B cell (primary cell): ENCODE measurements at regions not wholly inside any gene's neighbourhood (a gene's known extent, or its start where the extent isn't known, plus 50 kb on each side); places are given as distances from the start of the nearest gene placed in this dataset.

ENCODE experiments used
- ATAC-seq: fragments of 200-7000 bp; cut with Tn5 transposase; one replicate; pipeline ENCODE4 v1.10.0; 2021; ENCODE audit warnings: low read depth, mild to moderate bottlenecking, moderate number of reproducible peaks, moderate library complexity
- CTCF ChIA-PET: fragments of 350-600 bp; sonication (Branson Sonifier 250); formaldehyde crosslinking; loops from one replicate; lab custom pipeline; 2021; ENCODE audit warnings: antibody characterized with exemption, inconsistent platforms; lab: Charles Lee
- POLR2A ChIA-PET: fragments of 350-600 bp; sonication (Branson Sonifier 250); formaldehyde crosslinking; loops from one replicate; lab custom pipeline; 2021; ENCODE audit warnings: antibody characterized with exemption; lab: Charles Lee
- DNase-seq: peaks from one replicate; pipeline ENCODE4 v3.0.0; 2013
- H2AFZ ChIP-seq: 2 replicates; pipeline ENCODE4 v1.6.1; 2012; ENCODE audit warnings: mild to moderate bottlenecking, low read depth, low read length; ENCODE audit not compliant: insufficient read depth, poor library complexity, severe bottlenecking
- H3K27ac ChIP-seq, 2 donors: 1 replicate in 1 of 2; 2 replicates in 1 of 2; pipeline ENCODE4 v1.5.1; 2012 to 2013; ENCODE audit warnings: low read length in 2 of 2, mild to moderate bottlenecking in 2 of 2, moderate library complexity in 1 of 2
- H3K27me3 ChIP-seq, 4 experiments: fragments of 200-600 bp in 1 of 4; sonication (generic) in 1 of 4; replicated peaks in 1 of 4; 1 replicate in 2 of 4; 2 replicates in 2 of 4; pipeline versions ENCODE4 v1.6.1 to v1.7.0; 2013 to 2016; ENCODE audit warnings: low read length in 3 of 4, mild to moderate bottlenecking in 2 of 4, mixed read lengths in 1 of 4, moderate library complexity in 1 of 4; ENCODE audit not compliant: insufficient read depth in 4 of 4, control insufficient read depth in 3 of 4; ENCODE audit errors: control extremely low read depth in 1 of 4
- H3K36me3 ChIP-seq, 2 experiments: replicated peaks in 1 of 2; 1 replicate in 1 of 2; 2 replicates in 1 of 2; pipeline versions ENCODE4 v1.6.1 to v1.7.1; 2013; ENCODE audit warnings: low read length in 1 of 2; ENCODE audit not compliant: insufficient read depth in 2 of 2, control insufficient read depth in 1 of 2; ENCODE audit errors: control extremely low read depth in 1 of 2, extremely low read depth in 1 of 2
- H3K4me1 ChIP-seq, 2 donors: fragments of 200-600 bp in 1 of 2; sonication (generic) in 1 of 2; 1 replicate in 1 of 2; 2 replicates in 1 of 2; pipeline versions ENCODE4 v1.5.1 to v1.6.1; 2013 to 2017; ENCODE audit warnings: low read length in 2 of 2; ENCODE audit not compliant: control insufficient read depth in 2 of 2, insufficient read depth in 2 of 2
- H3K4me2 ChIP-seq: replicated peaks from 2 replicates; pipeline ENCODE3; 2012; ENCODE audit warnings: mild to moderate bottlenecking, low read depth, low read length; ENCODE audit not compliant: poor library complexity, severe bottlenecking
- H3K4me3 ChIP-seq, 5 experiments: fragments of 200-600 bp in 1 of 5; sonication (generic) in 1 of 5; 1 replicate in 3 of 5; 2 replicates in 2 of 5; pipeline versions ENCODE4 v1.5.1 to v1.7.0; 2011 to 2016; ENCODE audit warnings: low read length in 4 of 5, mild to moderate bottlenecking in 4 of 5, low read depth in 2 of 5, control low read depth in 1 of 5, moderate library complexity in 1 of 5; ENCODE audit not compliant: insufficient read depth in 1 of 5; ENCODE audit errors: control extremely low read depth in 1 of 5, extremely low read depth in 1 of 5
- H3K79me2 ChIP-seq: fragments of 200-600 bp; sonication (generic); one replicate; pipeline ENCODE4 v1.6.0; 2016; ENCODE audit warnings: low read length; ENCODE audit not compliant: control insufficient read depth, insufficient read depth
- H3K9ac ChIP-seq: fragments of 200-600 bp; sonication (generic); 2 replicates; pipeline ENCODE4 v1.6.1; 2017; ENCODE audit warnings: mild to moderate bottlenecking, low read length, moderate library complexity
- H3K9me3 ChIP-seq, 3 donors: one replicate each; pipeline versions ENCODE4 v1.6.1 to v1.7.1; 2013; ENCODE audit warnings: low read length in 2 of 3; ENCODE audit not compliant: control insufficient read depth in 2 of 3, insufficient read depth in 1 of 3; ENCODE audit errors: control extremely low read depth in 1 of 3
- H4K20me1 ChIP-seq: 2 replicates; pipeline ENCODE4 v1.6.0; 2012; ENCODE audit warnings: mild to moderate bottlenecking, low read length; ENCODE audit not compliant: insufficient read depth, control insufficient read depth, poor library complexity, severe bottlenecking
- H3K27ac Mint-ChIP-seq: one replicate; pipeline ENCODE4 v1.8.0; 2021; ENCODE audit warnings: mixed read lengths
- H3K27me3 Mint-ChIP-seq: one replicate; pipeline ENCODE4 v1.8.0; 2021; ENCODE audit warnings: mixed read lengths
- H3K4me1 Mint-ChIP-seq: one replicate; pipeline ENCODE4 v1.8.0; 2021; ENCODE audit warnings: mixed read lengths
- H3K4me3 Mint-ChIP-seq: one replicate; pipeline ENCODE4 v1.8.0; 2021; ENCODE audit warnings: mixed read lengths
- H3K9me3 Mint-ChIP-seq: one replicate; pipeline ENCODE4 v1.8.0; 2022; ENCODE audit warnings: mixed read lengths; ENCODE audit not compliant: insufficient read depth
- CTCF ChIP-seq: fragments of 200-600 bp; IDR thresholded peaks from one replicate; pipeline ENCODE4 v1.8.0; 2022; ENCODE audit warnings: antibody characterized with exemption, mild to moderate bottlenecking
- EZH2 ChIP-seq: IDR thresholded peaks from 2 replicates; pipeline ENCODE4 v1.6.1; 2012; ENCODE audit warnings: borderline replicate concordance, low read depth, mild to moderate bottlenecking, moderate library complexity, low read length; ENCODE audit not compliant: insufficient read depth, poor library complexity, severe bottlenecking
- WGBS: methylation state at CpG from one replicate; pipeline ENCODE4 v1.1.5; 2013; ENCODE audit warnings: missing lambda C conversion rate; ENCODE audit not compliant: insufficient coverage; 5-methylcytosine and 5-hydroxymethylcytosine counted together
- intact Hi-C: fragments of 100-400 bp; cut with micrococcal nuclease; formaldehyde crosslinking; loops from one replicate; pipeline ENCODE4 v1.10.0; 2022

GRCh38 chr4:66688674-66689073 is 856.6 kb downstream of the CENPC start:
- no peak overlapping the region for H3K4me2 ChIP-seq
- no peak overlapping the region for H3K9ac ChIP-seq
- TF ChIP-seq EZH2 (no peak), CTCF (no peak)
- H3K4me1 ChIP-seq: no peaks in the 10 kb centered on the region
- no peaks in the 10 kb centered on the region for H3K27me3 ChIP-seq
- ChIA-PET CTCF (no interaction called here), POLR2A (no interaction called here)
- no peaks in the 10 kb centered on the region for H4K20me1 ChIP-seq
- intact Hi-C loops: no loop called here
- no peak overlapping the region for H3K27ac ChIP-seq
- no peaks in the 10 kb centered on the region for H3K4me1 Mint-ChIP-seq
- no peaks in the 10 kb centered on the region for H3K27me3 Mint-ChIP-seq
- no peak for ATAC-seq
- no peak overlapping the region for H3K4me3 Mint-ChIP-seq
- no peaks in the 10 kb centered on the region for H3K36me3 ChIP-seq
- H3K4me3 ChIP-seq: no peak overlapping the region
- no peak overlapping the region for H2AFZ ChIP-seq
- no peak for DNase-seq
- no CpG with 5 or more reads among the region's 3 CpGs for WGBS
- H3K27ac Mint-ChIP-seq: no peak overlapping the region
- no peaks in the 10 kb centered on the region for H3K79me2 ChIP-seq
- peaks cover 2% of the 10 kb centered on the region for H3K9me3 Mint-ChIP-seq
- no peaks in the 10 kb centered on the region for H3K9me3 ChIP-seq

- H3K4me3 ChIP-seq: no peak overlapping the region
- DNase-seq: no peak
- TF ChIP-seq EZH2 (no peak), CTCF (no peak)
These were observed 857.8 kb downstream of the CENPC start for GRCh38 chr4:66687459-66687858.

More at GRCh38 chr4:66687459-66687858, 857.8 kb downstream of the CENPC start:
- Histone ChIP-seq H3K79me2 (no peaks in the 10 kb centered on the region), H3K4me1 (no peaks in the 10 kb centered on the region), H3K4me2 (no peak overlapping the region), H3K36me3 (no peaks in the 10 kb centered on the region), H3K27me3 (no peaks in the 10 kb centered on the region), H2AFZ (no peak overlapping the region), H4K20me1 (no peaks in the 10 kb centered on the region), H3K27ac (no peak overlapping the region), H3K9me3 (no peaks in the 10 kb centered on the region), H3K9ac (no peak overlapping the region)
- Mint-ChIP-seq H3K4me3 (no peak overlapping the region), H3K27ac (no peak overlapping the region), H3K4me1 (no peaks in the 10 kb centered on the region), H3K27me3 (no peaks in the 10 kb centered on the region), H3K9me3 (no peaks in the 10 kb centered on the region)
- ChIA-PET CTCF (interaction anchor here (0.6 kb wide), 1 partner anchor 686 kb away, joined by 3 read pairs; no protein-coding TSS in a partner anchor), POLR2A (no interaction called here)
- WGBS: no CpG with 5 or more reads among the region's 2 CpGs
- ATAC-seq: no peak
- intact Hi-C loops: no loop called here
